ENCODE measurements at regions not wholly inside any gene's neighbourhood (a gene's known extent, or its start where the extent isn't known, plus 50 kb on each side); places are given as distances from the start of the nearest gene placed in this dataset.

DNA sequence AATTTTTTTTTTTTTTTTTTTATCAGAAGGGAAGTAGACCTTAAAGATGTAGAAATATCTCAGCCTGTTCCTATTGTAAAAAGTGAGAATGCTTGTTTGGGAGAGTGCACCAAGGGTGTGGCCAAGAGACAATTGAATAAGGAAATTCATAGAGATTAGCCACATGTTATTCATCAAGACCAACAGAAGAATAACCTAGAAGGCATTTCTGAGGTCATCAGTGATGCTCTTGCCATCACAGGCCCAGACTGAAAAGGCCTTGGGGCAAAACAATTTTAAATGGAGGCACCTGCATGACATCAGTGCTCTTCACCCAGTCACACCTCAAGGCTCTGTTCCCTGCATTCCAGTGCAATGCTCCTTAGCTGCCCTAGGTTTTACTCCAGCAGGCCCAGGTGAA is 2043.3 kb upstream of the PIK3C3 start:
- Mint-ChIP-seq H3K4me3 (no peak overlapping the region), H3K27ac (ENCODE audit: low read depth) (no peak overlapping the region), H3K9me3 (peaks cover 36% of the 10 kb centered on the region), H3K4me1 (no peaks in the 10 kb centered on the region), H3K27me3 (no peaks in the 10 kb centered on the region), H3K36me3 (ENCODE audit: insufficient read depth) (no peaks in the 10 kb centered on the region)
- DNase-seq (ENCODE audit: low spot score in 2 of 2) = no peak
- ATAC-seq (replicated peaks; ENCODE audit: extremely low read depth, poor library complexity, severe bottlenecking) = no peak

DNA sequence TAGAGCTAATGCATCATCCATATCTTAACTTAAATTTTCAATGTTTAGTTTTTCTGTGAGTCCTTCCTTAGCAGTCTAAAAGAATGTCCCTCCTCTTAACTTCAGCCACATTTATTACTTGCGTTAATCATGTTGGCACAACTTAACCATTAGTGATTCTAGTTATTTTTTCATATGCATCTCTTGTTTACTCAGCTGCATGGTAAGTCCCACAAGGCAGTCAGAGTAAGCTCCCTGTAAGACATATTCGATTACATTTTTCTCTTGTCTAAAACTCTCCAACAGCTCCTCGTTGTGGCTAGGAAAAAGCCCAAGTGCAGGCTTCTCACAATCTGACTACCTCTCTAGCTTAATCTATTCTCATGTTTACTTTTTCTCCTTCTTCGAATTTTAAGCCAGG is 2045.3 kb upstream of the PIK3C3 start:
- Mint-ChIP-seq H3K27me3 (no peaks in the 10 kb centered on the region), H3K9me3 (peaks cover 26% of the 10 kb centered on the region), H3K27ac (ENCODE audit: low read depth) (no peak overlapping the region), H3K4me1 (no peaks in the 10 kb centered on the region), H3K4me3 (no peak overlapping the region), H3K36me3 (ENCODE audit: insufficient read depth) (no peaks in the 10 kb centered on the region)
- no peak for ATAC-seq (replicated peaks; ENCODE audit: extremely low read depth, poor library complexity, severe bottlenecking)
- DNase-seq (ENCODE audit: low spot score in 2 of 2) = no peak

DNA sequence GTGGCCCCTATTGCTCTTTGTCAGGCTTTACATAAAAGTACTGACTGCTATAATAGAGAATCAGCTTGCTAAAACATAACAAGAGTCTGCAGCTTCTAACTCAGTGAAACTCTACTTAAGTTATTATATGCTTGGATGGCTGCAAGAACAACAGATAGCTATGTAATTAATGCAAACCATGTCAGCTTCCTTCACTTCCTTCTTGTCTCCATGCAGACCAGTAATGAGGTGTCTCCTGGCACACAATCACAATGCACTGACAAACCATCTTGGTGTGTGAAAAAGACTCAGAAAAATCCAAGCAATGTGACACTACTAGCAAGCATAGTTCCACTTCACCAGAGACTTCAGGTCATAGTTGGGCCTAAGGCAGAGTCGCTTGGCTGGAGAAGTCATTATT is 2068.9 kb upstream of the PIK3C3 start:
- no peak overlapping the region for H3K27ac Mint-ChIP-seq (ENCODE audit: low read depth)
- ATAC-seq (replicated peaks; ENCODE audit: extremely low read depth, poor library complexity, severe bottlenecking) (no peak), DNase-seq (ENCODE audit: low spot score in 2 of 2) (no peak)
- H3K9me3 Mint-ChIP-seq = peaks cover 5% of the 10 kb centered on the region
- H3K36me3 Mint-ChIP-seq (ENCODE audit: insufficient read depth) = peaks cover 2% of the 10 kb centered on the region
- no peak overlapping the region for H3K4me3 Mint-ChIP-seq
- H3K4me1 Mint-ChIP-seq = no peaks in the 10 kb centered on the region
- no peaks in the 10 kb centered on the region for H3K27me3 Mint-ChIP-seq

DNA sequence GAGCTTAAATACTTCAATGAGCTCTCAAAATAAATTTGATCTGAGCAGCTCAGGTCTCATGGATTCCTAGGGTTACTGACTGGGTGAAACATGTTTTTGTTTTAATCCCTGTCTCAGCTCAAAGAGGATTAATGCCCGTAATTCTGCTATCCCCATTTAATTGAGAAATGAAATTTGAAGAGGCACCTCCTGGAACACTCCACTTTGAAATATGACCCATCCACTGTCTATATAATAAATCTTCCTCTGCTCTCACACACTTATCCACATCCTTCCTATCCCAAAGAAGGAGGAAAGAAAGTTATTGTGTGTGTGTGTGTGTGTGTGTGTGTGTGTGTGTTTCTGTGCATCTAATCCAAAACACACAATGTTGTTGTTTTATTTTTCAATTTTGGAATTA is 2082.4 kb upstream of the PIK3C3 start:
- DNase-seq (ENCODE audit: low spot score in 2 of 2) = no peak
- peaks cover 5% of the 10 kb centered on the region for H3K9me3 Mint-ChIP-seq
- no peak overlapping the region for H3K4me3 Mint-ChIP-seq
- H3K4me1 Mint-ChIP-seq = no peaks in the 10 kb centered on the region
- no peak for ATAC-seq (replicated peaks; ENCODE audit: extremely low read depth, poor library complexity, severe bottlenecking)
- H3K36me3 Mint-ChIP-seq (ENCODE audit: insufficient read depth) = peaks cover 1% of the 10 kb centered on the region
- H3K27ac Mint-ChIP-seq (ENCODE audit: low read depth) = no peak overlapping the region
- H3K27me3 Mint-ChIP-seq = no peaks in the 10 kb centered on the region

DNA sequence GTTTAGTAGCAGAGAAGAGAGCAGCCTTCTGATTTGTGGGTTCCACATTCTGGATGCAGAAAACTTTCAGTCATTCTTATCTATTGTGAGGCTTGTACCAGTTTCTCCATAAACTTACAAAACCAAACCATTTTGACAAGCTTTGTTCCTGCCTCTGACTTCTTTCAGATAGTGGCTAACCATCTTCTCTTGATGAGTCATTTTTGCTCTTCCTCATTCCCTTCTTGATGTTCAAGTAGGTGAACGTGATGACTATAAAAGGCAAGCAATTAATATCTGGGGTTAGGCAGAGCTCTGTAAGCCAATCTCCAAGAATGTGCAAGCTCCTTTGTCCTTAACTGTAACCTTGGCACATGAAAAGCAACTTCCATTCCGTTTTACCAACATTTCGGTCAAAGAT is 2083.1 kb upstream of the PIK3C3 start:
- ATAC-seq (replicated peaks; ENCODE audit: extremely low read depth, poor library complexity, severe bottlenecking) (no peak), DNase-seq (ENCODE audit: low spot score in 2 of 2) (no peak)
- Mint-ChIP-seq H3K9me3 (peaks cover 6% of the 10 kb centered on the region), H3K36me3 (ENCODE audit: insufficient read depth) (peaks cover 1% of the 10 kb centered on the region), H3K27ac (ENCODE audit: low read depth) (no peak overlapping the region), H3K4me1 (no peaks in the 10 kb centered on the region), H3K27me3 (no peaks in the 10 kb centered on the region), H3K4me3 (no peak overlapping the region)

DNA sequence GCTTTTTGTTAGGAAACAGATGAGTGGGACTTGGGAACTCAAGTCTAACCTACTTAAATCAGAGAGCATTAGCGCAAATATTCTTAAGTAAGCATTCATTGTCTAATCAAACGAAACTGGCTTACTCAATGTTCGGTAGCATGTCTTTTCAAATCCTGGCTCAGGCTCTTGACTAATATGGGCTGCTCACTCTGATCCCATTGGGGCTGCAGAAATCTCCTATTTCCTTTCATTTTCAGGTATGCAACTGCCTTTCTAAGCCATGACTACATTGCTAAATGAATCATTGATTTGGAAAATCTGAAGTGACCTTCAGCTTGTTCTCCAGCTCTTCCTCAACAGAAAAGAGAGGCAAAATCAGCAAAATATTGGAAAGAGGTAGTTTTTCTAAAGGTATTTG is 2084.4 kb upstream of the PIK3C3 start:
- Mint-ChIP-seq H3K4me1 (no peaks in the 10 kb centered on the region), H3K4me3 (no peak overlapping the region), H3K27me3 (no peaks in the 10 kb centered on the region), H3K9me3 (peaks cover 9% of the 10 kb centered on the region), H3K27ac (ENCODE audit: low read depth) (no peak overlapping the region), H3K36me3 (ENCODE audit: insufficient read depth) (peaks cover 1% of the 10 kb centered on the region)
- no peak for DNase-seq (ENCODE audit: low spot score in 2 of 2)
- ATAC-seq (replicated peaks; ENCODE audit: extremely low read depth, poor library complexity, severe bottlenecking) = no peak

DNA sequence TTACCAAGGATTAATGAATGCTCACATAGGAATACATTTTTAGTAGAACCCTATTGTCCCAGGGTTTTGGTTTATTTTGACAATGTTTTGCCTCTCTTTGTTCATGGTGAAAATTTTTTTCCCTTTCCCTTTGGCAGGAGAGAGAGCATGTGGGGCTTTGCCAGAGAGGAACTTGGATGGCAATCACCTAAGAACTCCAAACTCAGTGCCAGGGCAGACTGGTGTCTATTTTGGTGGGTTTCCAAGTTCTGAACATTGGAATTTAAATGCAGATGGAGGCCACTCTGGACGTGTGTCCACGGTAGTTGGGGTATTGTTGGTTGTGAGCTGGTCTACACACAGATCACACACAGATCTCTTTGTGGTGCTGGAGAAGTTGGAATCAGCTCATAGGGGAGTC is 2091.1 kb upstream of the PIK3C3 start:
- DNase-seq (ENCODE audit: low spot score in 2 of 2) = no peak
- H3K4me3 Mint-ChIP-seq = no peak overlapping the region
- no peaks in the 10 kb centered on the region for H3K4me1 Mint-ChIP-seq
- no peak overlapping the region for H3K27ac Mint-ChIP-seq (ENCODE audit: low read depth)
- peaks cover 19% of the 10 kb centered on the region for H3K9me3 Mint-ChIP-seq
- ATAC-seq (replicated peaks; ENCODE audit: extremely low read depth, poor library complexity, severe bottlenecking) = no peak
- H3K36me3 Mint-ChIP-seq (ENCODE audit: insufficient read depth) = no peaks in the 10 kb centered on the region
- H3K27me3 Mint-ChIP-seq = no peaks in the 10 kb centered on the region

DNA sequence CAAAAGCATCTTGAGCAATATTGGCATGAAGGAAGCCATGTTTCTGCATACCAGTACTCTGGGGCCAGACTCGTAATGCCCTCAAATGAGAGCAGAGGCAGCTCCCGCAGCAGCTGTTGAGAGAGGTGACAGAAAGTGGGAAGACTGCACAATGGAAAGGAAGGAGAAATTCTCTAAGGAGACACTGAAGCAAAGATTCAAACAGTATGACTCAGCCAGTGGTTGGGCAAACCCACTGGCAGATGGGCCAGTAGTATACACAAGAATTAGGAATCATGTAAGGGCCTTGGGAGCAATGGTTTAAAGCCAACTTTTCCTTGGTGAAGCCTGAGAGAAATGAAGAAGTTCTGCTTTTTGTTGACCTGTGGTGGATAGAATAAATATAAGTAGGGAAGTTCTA is 2092.7 kb upstream of the PIK3C3 start:
- no peak overlapping the region for H3K4me3 Mint-ChIP-seq
- ATAC-seq (replicated peaks; ENCODE audit: extremely low read depth, poor library complexity, severe bottlenecking) (no peak), DNase-seq (ENCODE audit: low spot score in 2 of 2) (no peak)
- no peaks in the 10 kb centered on the region for H3K27me3 Mint-ChIP-seq
- peaks cover 20% of the 10 kb centered on the region for H3K9me3 Mint-ChIP-seq
- H3K4me1 Mint-ChIP-seq = no peaks in the 10 kb centered on the region
- H3K36me3 Mint-ChIP-seq (ENCODE audit: insufficient read depth) = no peaks in the 10 kb centered on the region
- H3K27ac Mint-ChIP-seq (ENCODE audit: low read depth) = no peak overlapping the region

DNA sequence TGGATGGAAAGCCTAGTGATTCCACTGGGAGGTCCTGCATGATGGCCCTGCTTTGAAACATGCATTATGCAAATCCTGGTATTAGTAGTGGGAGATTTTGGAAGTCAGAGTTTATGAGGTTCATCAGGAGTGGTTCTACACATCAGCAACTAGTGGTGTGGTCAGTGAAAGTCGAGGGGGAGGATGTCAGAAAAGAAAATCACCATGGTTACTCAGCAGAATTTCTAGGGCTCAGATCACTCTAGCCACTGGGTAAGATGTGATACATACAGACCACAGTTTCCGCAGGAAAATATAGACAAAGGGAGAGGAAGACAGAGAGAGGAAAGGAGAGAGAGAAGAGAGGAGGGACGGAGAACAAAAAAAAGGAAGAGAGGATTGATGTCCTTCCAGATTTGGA is 2100.7 kb upstream of the PIK3C3 start:
- ATAC-seq (replicated peaks; ENCODE audit: extremely low read depth, poor library complexity, severe bottlenecking) (no peak), DNase-seq (ENCODE audit: low spot score in 2 of 2) (no peak)
- Mint-ChIP-seq H3K27ac (ENCODE audit: low read depth) (no peak overlapping the region), H3K36me3 (ENCODE audit: insufficient read depth) (no peaks in the 10 kb centered on the region), H3K4me3 (no peak overlapping the region), H3K9me3 (peaks cover 22% of the 10 kb centered on the region), H3K4me1 (no peaks in the 10 kb centered on the region), H3K27me3 (no peaks in the 10 kb centered on the region)

DNA sequence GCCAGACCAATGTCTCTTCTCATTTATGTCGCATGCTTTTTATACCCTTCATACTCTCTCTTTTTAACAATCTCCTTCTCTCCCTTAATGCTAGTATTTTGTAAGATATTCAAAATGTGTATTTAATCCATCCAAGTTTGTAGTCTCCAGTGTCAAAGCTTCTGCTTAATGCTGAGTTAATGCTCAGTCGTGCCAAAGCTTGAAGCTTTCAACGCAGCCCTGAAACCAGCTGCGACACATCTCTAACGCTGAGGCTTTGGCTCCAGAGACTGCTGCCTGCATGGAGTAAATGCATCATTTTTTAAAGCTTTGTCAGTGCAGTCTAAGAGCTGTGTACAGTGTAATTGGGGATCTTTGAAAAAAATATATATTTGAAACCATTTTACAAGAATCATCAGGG is 2108.8 kb upstream of the PIK3C3 start:
- Mint-ChIP-seq H3K4me3 (no peak overlapping the region), H3K9me3 (peaks cover 11% of the 10 kb centered on the region), H3K27me3 (no peaks in the 10 kb centered on the region), H3K36me3 (ENCODE audit: insufficient read depth) (no peaks in the 10 kb centered on the region), H3K27ac (ENCODE audit: low read depth) (no peak overlapping the region), H3K4me1 (no peaks in the 10 kb centered on the region)
- ATAC-seq (replicated peaks; ENCODE audit: extremely low read depth, poor library complexity, severe bottlenecking) (no peak), DNase-seq (ENCODE audit: low spot score in 2 of 2) (no peak)

DNA sequence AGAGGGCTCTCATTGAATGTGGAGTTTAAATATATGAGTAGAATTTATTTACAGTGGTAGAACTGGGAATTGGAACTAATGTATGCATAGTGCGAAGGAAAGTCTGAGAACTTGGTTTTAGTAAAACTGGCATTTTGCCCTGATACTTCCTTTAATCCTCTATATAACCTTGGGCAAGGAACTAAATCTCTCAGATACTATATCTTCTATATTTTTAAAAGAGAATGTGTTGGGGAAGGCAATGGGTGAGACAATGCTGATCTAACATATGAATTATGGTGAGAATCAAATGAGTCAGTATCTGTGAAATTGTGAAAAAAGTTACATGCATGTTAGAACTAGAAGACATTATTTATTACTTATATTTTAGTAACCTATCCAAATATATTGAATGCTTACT is 2109.4 kb upstream of the PIK3C3 start:
- Mint-ChIP-seq H3K4me3 (no peak overlapping the region), H3K9me3 (peaks cover 11% of the 10 kb centered on the region), H3K27me3 (no peaks in the 10 kb centered on the region), H3K27ac (ENCODE audit: low read depth) (no peak overlapping the region), H3K4me1 (no peaks in the 10 kb centered on the region), H3K36me3 (ENCODE audit: insufficient read depth) (no peaks in the 10 kb centered on the region)
- DNase-seq (ENCODE audit: low spot score in 2 of 2) (no peak), ATAC-seq (replicated peaks; ENCODE audit: extremely low read depth, poor library complexity, severe bottlenecking) (no peak)

DNA sequence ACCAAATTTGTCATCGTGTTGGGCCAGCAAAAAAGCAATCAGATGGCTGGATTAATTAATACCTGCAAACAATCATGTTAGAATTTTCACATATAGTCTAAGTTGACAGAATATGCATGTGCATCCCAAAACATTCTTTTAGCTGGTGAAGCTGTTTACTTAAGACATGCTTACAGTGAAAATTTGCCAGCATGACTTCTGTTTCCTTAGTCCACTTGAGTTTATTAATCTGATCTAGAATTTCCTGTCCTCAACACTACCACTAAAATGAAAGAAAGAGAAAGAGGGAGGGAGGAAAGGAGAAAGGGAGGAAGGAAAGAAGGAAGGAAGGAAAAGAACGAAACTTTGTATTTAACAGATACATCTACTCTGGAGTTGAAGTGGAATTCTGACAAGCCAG is 2109.9 kb upstream of the PIK3C3 start:
- Mint-ChIP-seq H3K36me3 (ENCODE audit: insufficient read depth) (no peaks in the 10 kb centered on the region), H3K27ac (ENCODE audit: low read depth) (no peak overlapping the region), H3K4me3 (no peak overlapping the region), H3K4me1 (no peaks in the 10 kb centered on the region), H3K9me3 (peaks cover 11% of the 10 kb centered on the region), H3K27me3 (no peaks in the 10 kb centered on the region)
- no peak for ATAC-seq (replicated peaks; ENCODE audit: extremely low read depth, poor library complexity, severe bottlenecking)
- DNase-seq (ENCODE audit: low spot score in 2 of 2) = no peak

DNA sequence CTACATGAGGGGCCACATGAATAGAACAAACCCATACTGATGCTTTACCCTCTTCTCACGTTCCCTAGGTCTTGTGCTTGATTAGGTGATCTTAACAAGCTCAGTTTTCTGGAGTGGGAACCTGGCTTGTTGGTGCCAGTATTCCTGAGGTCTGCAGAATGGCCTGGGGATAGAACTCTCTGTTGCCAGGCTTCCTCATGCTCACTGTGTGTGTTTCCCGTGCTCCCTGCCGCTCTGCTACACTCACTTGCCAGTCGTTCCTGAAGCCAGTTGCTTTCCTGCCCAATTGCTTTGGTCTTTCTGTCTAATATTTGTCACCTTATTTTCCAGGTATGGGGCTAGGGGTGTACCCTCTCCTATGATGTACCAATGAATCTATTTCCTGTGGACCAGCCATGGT is 2111.5 kb upstream of the PIK3C3 start:
- H3K4me1 Mint-ChIP-seq = no peaks in the 10 kb centered on the region
- no peak overlapping the region for H3K4me3 Mint-ChIP-seq
- H3K36me3 Mint-ChIP-seq (ENCODE audit: insufficient read depth) = no peaks in the 10 kb centered on the region
- H3K9me3 Mint-ChIP-seq = peaks cover 11% of the 10 kb centered on the region
- DNase-seq (ENCODE audit: low spot score in 2 of 2) (no peak), ATAC-seq (replicated peaks; ENCODE audit: extremely low read depth, poor library complexity, severe bottlenecking) (no peak)
- H3K27ac Mint-ChIP-seq (ENCODE audit: low read depth) = no peak overlapping the region
- H3K27me3 Mint-ChIP-seq = no peaks in the 10 kb centered on the region

DNA sequence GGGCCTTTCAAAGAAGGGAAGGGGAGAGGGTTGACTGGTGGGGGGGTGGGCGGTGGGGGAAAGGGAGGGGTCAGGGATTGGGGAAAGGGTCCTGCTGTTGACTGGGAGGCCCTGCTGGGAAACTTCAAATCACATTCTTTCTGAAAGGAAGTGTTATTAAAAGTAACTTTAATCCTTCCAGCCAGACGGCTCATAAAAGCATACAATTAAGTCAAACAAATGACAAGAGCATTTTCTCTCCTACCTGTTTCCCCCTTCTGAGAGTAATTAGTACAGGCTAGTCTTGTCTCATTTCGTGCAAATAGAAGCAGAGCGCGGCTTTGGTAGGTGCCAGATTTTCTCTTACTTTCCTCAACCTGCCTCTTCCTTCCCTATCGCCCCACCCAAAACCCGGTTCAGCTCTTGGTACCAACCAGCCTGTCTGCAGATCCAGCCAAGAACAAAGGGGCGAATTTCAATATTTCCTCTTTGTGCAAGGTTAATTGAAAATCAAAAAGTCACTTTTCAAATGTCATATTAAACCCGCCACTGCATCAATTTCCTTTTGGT is 2112.6 kb upstream of the PIK3C3 start:
- no peak for ATAC-seq (replicated peaks; ENCODE audit: extremely low read depth, poor library complexity, severe bottlenecking)
- Mint-ChIP-seq H3K27ac (ENCODE audit: low read depth) (no peak overlapping the region), H3K27me3 (no peaks in the 10 kb centered on the region), H3K4me1 (no peaks in the 10 kb centered on the region), H3K36me3 (ENCODE audit: insufficient read depth) (no peaks in the 10 kb centered on the region), H3K9me3 (peaks cover 11% of the 10 kb centered on the region), H3K4me3 (no peak overlapping the region)
- no peak for DNase-seq (ENCODE audit: low spot score in 2 of 2)

All from central memory CD8-positive, alpha-beta T cell (primary cell).